ENCODE measurements at regions not wholly inside any gene's neighbourhood (a gene's known extent, or its start where the extent isn't known, plus 50 kb on each side); places are given as distances from the start of the nearest gene placed in this dataset.

DNA sequence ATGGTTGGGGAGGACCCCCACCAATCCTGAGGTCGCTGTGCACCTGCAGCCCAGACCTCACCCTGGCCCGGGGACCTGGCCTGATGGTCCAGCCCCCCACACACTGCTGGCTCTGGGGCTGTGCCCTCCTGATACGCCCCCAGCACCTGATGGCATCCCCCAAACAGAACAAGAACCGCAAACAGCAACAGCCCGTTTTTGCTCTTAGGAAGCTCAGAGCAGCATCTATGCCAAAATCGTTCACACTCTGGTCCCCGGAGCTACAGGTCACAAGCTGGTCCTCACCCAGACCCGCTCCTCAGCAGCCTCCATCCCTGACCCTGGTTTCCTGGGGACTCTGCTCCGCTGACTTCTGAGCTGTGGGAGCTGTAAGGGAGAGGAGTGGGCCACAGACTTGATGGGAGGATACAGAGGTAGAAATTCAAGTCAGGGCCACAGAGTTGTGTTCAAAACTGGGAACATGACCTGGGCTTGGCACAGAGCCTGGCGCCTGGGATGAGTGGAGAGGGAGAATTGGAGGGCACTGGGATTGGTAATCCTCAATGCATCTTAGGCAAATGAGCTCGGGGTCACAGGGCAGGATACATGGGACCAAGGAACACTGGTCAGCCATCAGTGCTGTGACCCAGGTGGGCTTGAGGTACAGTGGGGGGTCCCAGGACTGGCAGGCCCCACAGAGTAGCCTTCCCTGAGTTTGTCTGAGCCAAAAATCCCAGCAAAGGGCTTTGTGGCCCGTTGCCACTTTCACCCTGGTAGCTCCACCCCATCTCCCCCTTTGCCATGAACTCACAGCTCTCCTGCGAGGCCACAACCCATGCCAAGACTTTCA, 170.9 kb upstream of the RTL1 start:
- TF ChIP-seq, protein P1, sequence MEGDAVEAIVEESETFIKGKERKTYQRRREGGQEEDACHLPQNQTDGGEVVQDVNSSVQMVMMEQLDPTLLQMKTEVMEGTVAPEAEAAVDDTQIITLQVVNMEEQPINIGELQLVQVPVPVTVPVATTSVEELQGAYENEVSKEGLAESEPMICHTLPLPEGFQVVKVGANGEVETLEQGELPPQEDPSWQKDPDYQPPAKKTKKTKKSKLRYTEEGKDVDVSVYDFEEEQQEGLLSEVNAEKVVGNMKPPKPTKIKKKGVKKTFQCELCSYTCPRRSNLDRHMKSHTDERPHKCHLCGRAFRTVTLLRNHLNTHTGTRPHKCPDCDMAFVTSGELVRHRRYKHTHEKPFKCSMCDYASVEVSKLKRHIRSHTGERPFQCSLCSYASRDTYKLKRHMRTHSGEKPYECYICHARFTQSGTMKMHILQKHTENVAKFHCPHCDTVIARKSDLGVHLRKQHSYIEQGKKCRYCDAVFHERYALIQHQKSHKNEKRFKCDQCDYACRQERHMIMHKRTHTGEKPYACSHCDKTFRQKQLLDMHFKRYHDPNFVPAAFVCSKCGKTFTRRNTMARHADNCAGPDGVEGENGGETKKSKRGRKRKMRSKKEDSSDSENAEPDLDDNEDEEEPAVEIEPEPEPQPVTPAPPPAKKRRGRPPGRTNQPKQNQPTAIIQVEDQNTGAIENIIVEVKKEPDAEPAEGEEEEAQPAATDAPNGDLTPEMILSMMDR (IDR thresholded peaks at IDR 0.05; ENCODE audit: low read depth, low read length): no peak
- TF ChIP-seq EZH2phosphoT487 (IDR thresholded peaks at IDR 0.05; ENCODE audit: low read depth): no peak

Measured in OCI-LY3 (cell line).